ENCODE measurements at regions not wholly inside any gene's neighbourhood (a gene's known extent, or its start where the extent isn't known, plus 50 kb on each side); places are given as distances from the start of the nearest gene placed in this dataset.

GRCh38 chr3:87175732-87176131, 51.4 kb upstream of the CHMP2B start:
- intact Hi-C loops (cut with micrococcal nuclease) = no loop called here
- no peak overlapping the region for H3K4me3 Mint-ChIP-seq (ENCODE audit: unreplicated experiment)
- CTCF ChIA-PET = interaction anchor here (0.6 to 0.7 kb wide), 2 partner anchors 19 to 827 kb away, joined by 5 read pairs; no protein-coding TSS in a partner anchor
- no peak overlapping the region for H3K27ac Mint-ChIP-seq (ENCODE audit: low read depth, unreplicated experiment)
- H3K36me3 Mint-ChIP-seq (ENCODE audit: insufficient read depth, unreplicated experiment) = no peaks in the 10 kb centered on the region
- TF ChIP-seq CTCF (IDR thresholded peaks at IDR 0.05; ENCODE audit: unreplicated experiment) = no peak
- no peak for DNase-seq (ENCODE audit: unreplicated experiment)
- no peaks in the 10 kb centered on the region for H3K27me3 Mint-ChIP-seq (ENCODE audit: insufficient read depth, unreplicated experiment)
- no peaks in the 10 kb centered on the region for H3K4me1 Mint-ChIP-seq (ENCODE audit: insufficient read depth, unreplicated experiment)
- no peaks in the 10 kb centered on the region for H3K9me3 Mint-ChIP-seq (ENCODE audit: unreplicated experiment)
- POLR2A ChIA-PET = no interaction called here
- no TSS peak for BruUV-seq (replicated peaks)

- no peaks in the 10 kb centered on the region for H3K9me3 Mint-ChIP-seq (ENCODE audit: unreplicated experiment)
- H3K36me3 Mint-ChIP-seq (ENCODE audit: insufficient read depth, unreplicated experiment) = no peaks in the 10 kb centered on the region
- POLR2A ChIA-PET = no interaction called here
- BruUV-seq (replicated peaks) = no TSS peak
- no peaks in the 10 kb centered on the region for H3K4me1 Mint-ChIP-seq (ENCODE audit: insufficient read depth, unreplicated experiment)
- no peak overlapping the region for H3K4me3 Mint-ChIP-seq (ENCODE audit: unreplicated experiment)
- no peaks in the 10 kb centered on the region for H3K27me3 Mint-ChIP-seq (ENCODE audit: insufficient read depth, unreplicated experiment)
- H3K27ac Mint-ChIP-seq (ENCODE audit: low read depth, unreplicated experiment) = no peak overlapping the region
- CTCF ChIA-PET = no interaction called here
- intact Hi-C loops (cut with micrococcal nuclease) = no loop called here
- no peak for TF ChIP-seq CTCF (IDR thresholded peaks at IDR 0.05; ENCODE audit: unreplicated experiment)
- DNase-seq (ENCODE audit: unreplicated experiment) = no peak
Measured at GRCh38 chr3:87173776-87174175, 53.3 kb upstream of the CHMP2B start.

- DNase-seq (ENCODE audit: unreplicated experiment) = no peak
- no peak for TF ChIP-seq CTCF (IDR thresholded peaks at IDR 0.05; ENCODE audit: unreplicated experiment)
- no TSS peak for BruUV-seq (replicated peaks)
- H3K4me3 Mint-ChIP-seq (ENCODE audit: unreplicated experiment) = no peak overlapping the region
- CTCF ChIA-PET = no interaction called here
- no peaks in the 10 kb centered on the region for H3K4me1 Mint-ChIP-seq (ENCODE audit: insufficient read depth, unreplicated experiment)
- no peaks in the 10 kb centered on the region for H3K9me3 Mint-ChIP-seq (ENCODE audit: unreplicated experiment)
- intact Hi-C loops (cut with micrococcal nuclease) = no loop called here
- no peak overlapping the region for H3K27ac Mint-ChIP-seq (ENCODE audit: low read depth, unreplicated experiment)
- H3K27me3 Mint-ChIP-seq (ENCODE audit: insufficient read depth, unreplicated experiment) = no peaks in the 10 kb centered on the region
- no peaks in the 10 kb centered on the region for H3K36me3 Mint-ChIP-seq (ENCODE audit: insufficient read depth, unreplicated experiment)
- POLR2A ChIA-PET = no interaction called here
Measured at GRCh38 chr3:87173071-87173470, 54.0 kb upstream of the CHMP2B start.

- no peaks in the 10 kb centered on the region for H3K27me3 Mint-ChIP-seq (ENCODE audit: insufficient read depth, unreplicated experiment)
- H3K27ac Mint-ChIP-seq (ENCODE audit: low read depth, unreplicated experiment) = peak overlapping the region; percentile 3
- intact Hi-C loops (cut with micrococcal nuclease) = loop anchor here (1.0 to 5.0 kb wide), 3 partner anchors 85 to 394 kb away; no protein-coding TSS in a partner anchor
- no peaks in the 10 kb centered on the region for H3K9me3 Mint-ChIP-seq (ENCODE audit: unreplicated experiment)
- peak overlapping the region; percentile 75 for H3K4me3 Mint-ChIP-seq (ENCODE audit: unreplicated experiment)
- ChIA-PET POLR2A (interaction anchor here (0.7 to 1.5 kb wide), 2 partner anchors 24 to 374 kb away, joined by 3 to 4 read pairs; no protein-coding TSS in a partner anchor), CTCF (interaction anchor here (0.6 to 1.7 kb wide), 45 partner anchors 8 to 468 kb away, joined by 3 to 22 read pairs (median 4); no protein-coding TSS in a partner anchor)
- DNase-seq (ENCODE audit: unreplicated experiment) = peak; percentile 70
- H3K36me3 Mint-ChIP-seq (ENCODE audit: insufficient read depth, unreplicated experiment) = no peaks in the 10 kb centered on the region
- TF ChIP-seq CTCF (IDR thresholded peaks at IDR 0.05; ENCODE audit: unreplicated experiment) = peak; percentile 48
- H3K4me1 Mint-ChIP-seq (ENCODE audit: insufficient read depth, unreplicated experiment) = no peaks in the 10 kb centered on the region
- BruUV-seq (replicated peaks) = no TSS peak
Measured at GRCh38 chr3:87167628-87168456, 59.3 kb upstream of the CHMP2B start.

Measured in MCF 10A (cell line).